GM12878 (cell line): ENCODE measurements at regions not wholly inside any gene's neighbourhood (a gene's known extent, or its start where the extent isn't known, plus 50 kb on each side); places are given as distances from the start of the nearest gene placed in this dataset.

Experiments
- ATAC-seq: fragments of 200-7000 bp; cut with Tn5 transposase; 3 replicates; pipeline ENCODE4 v1.9.1; 2020; ENCODE audit warnings: mild to moderate bottlenecking, moderate library complexity
- BruUV-seq: library from RNA; stranded (reverse); fragments of 400-500 nt; replicated peaks from 2 replicates; lab custom pipeline; 2021; lab: Mats Ljungman, UMichigan
- CTCF ChIA-PET: fragments of 300-600 bp; sonication (Branson Sonifier 250); formaldehyde crosslinking; extraction: SDS; loops from one replicate; lab custom pipeline; 2021; ENCODE audit warnings: inconsistent platforms; lab: Yijun Ruan, JAX
- POLR2A ChIA-PET: fragments of 350-600 bp; formaldehyde crosslinking; extraction: SDS; loops from one replicate; lab custom pipeline; 2021; ENCODE audit warnings: inconsistent platforms; lab: Charles Lee
- RAD21 ChIA-PET: fragments of 300-600 bp; sonication (Branson Sonifier 250); formaldehyde crosslinking; loops from one replicate; lab custom pipeline; 2023; ENCODE audit warnings: antibody characterized with exemption; ENCODE audit not compliant: unreplicated experiment; lab: Charles Lee
- SMC1A ChIA-PET: fragments of 300-600 bp; sonication (Branson Sonifier 250); formaldehyde crosslinking; loops from one replicate; lab custom pipeline; 2023; ENCODE audit not compliant: unreplicated experiment, uncharacterized antibody; lab: Charles Lee
- DNase-seq: peaks from one replicate; pipeline ENCODE4 v3.0.0-alpha.2; 2011; ENCODE audit warnings: low read depth, low spot score
- FAIRE-seq: peaks from 3 replicates; lab custom pipeline; 2011; peaks lifted over from hg19 to GRCh38; lab: Jason Lieb, UNC
- H2AFZ ChIP-seq: 2 replicates; pipeline ENCODE4 v1.6.0; 2011; ENCODE audit warnings: low read depth, low read length, control low read depth; ENCODE audit not compliant: control insufficient read depth
- H3K27ac ChIP-seq: 2 replicates; pipeline ENCODE4 v1.5.1; 2011; ENCODE audit warnings: control low read depth; ENCODE audit not compliant: control insufficient read depth, insufficient read depth
- H3K27me3 ChIP-seq, 2 experiments: replicated peaks in 1 of 2; 2 replicates each; pipeline versions ENCODE4 v1.6.0 to v1.6.1; 2011; ENCODE audit warnings: low read length in 1 of 2; ENCODE audit not compliant: control insufficient read depth in 2 of 2, insufficient read depth in 2 of 2
- H3K36me3 ChIP-seq, 2 experiments: 2 replicates each; pipeline ENCODE4 v1.5.1; 2011; ENCODE audit warnings: low read length in 1 of 2; ENCODE audit not compliant: control insufficient read depth in 2 of 2, insufficient read depth in 2 of 2
- H3K4me1 ChIP-seq: 2 replicates; pipeline ENCODE4 v1.6.1; 2011; ENCODE audit warnings: mild to moderate bottlenecking, low read length, moderate library complexity, mixed read lengths; ENCODE audit not compliant: control insufficient read depth, insufficient read depth
- H3K4me2 ChIP-seq: 2 replicates; pipeline ENCODE4 v1.6.0; 2011; ENCODE audit warnings: control low read depth; ENCODE audit not compliant: control insufficient read depth, insufficient read depth
- H3K4me3 ChIP-seq: fragments of 200-600 bp; sonication (generic); 2 replicates; pipeline ENCODE4 v1.5.1; 2016
- H3K79me2 ChIP-seq: 2 replicates; pipeline ENCODE4 v1.6.0; 2011; ENCODE audit warnings: low read length; ENCODE audit not compliant: control insufficient read depth, insufficient read depth
- H3K9ac ChIP-seq: 2 replicates; pipeline ENCODE4 v1.8.0; 2011; ENCODE audit warnings: low read length, control low read depth, mixed read lengths; ENCODE audit not compliant: control insufficient read depth, insufficient read depth
- H3K9me3 ChIP-seq: replicated peaks from 3 replicates; pipeline ENCODE4 v1.5.1; 2011; ENCODE audit warnings: mild to moderate bottlenecking, low read length; ENCODE audit not compliant: control insufficient read depth, insufficient read depth
- H4K20me1 ChIP-seq: 2 replicates; pipeline ENCODE4 v1.6.0; 2011; ENCODE audit not compliant: control insufficient read depth, insufficient read depth
- ASH2L ChIP-seq: fragments of 300-600, 200-600 bp; sonication (generic); IDR thresholded peaks from 2 replicates; pipeline ENCODE4 v1.6.1; 2017; ENCODE audit warnings: low read depth, mild to moderate bottlenecking, borderline replicate concordance
- BRCA1 ChIP-seq: IDR thresholded peaks from 2 replicates; pipeline ENCODE4 v1.6.1; 2011; ENCODE audit warnings: low read depth, low read length, improper control_type of control experiment
- CUX1 ChIP-seq: IDR thresholded peaks from 2 replicates; pipeline ENCODE4 v1.6.1; 2012; ENCODE audit warnings: improper control_type of control experiment, low read depth, low read length; ENCODE audit not compliant: insufficient replicate concordance
- ELK1 ChIP-seq: IDR thresholded peaks from 2 replicates; pipeline ENCODE4 v1.6.1; 2012; ENCODE audit warnings: low read depth, low read length, improper control_type of control experiment
- FOXK2 ChIP-seq: fragments of 450-650 bp; IDR thresholded peaks from 2 replicates; pipeline ENCODE4 v1.6.1; 2017; ENCODE audit warnings: mild to moderate bottlenecking, moderate library complexity
- MYB ChIP-seq: fragments of 150-350 bp; IDR thresholded peaks from 2 replicates; pipeline ENCODE4 v1.6.1; 2014; ENCODE audit warnings: mild to moderate bottlenecking, low read depth, low read length, borderline replicate concordance
- NR2C1 ChIP-seq: fragments of 450-650 bp; IDR thresholded peaks from 2 replicates; pipeline ENCODE4 v1.6.1; 2017; ENCODE audit warnings: antibody characterized with exemption, mild to moderate bottlenecking, moderate library complexity
- POU2F2 ChIP-seq: IDR thresholded peaks from 3 replicates; pipeline ENCODE4 v1.6.1; 2011; ENCODE audit warnings: low read depth, mild to moderate bottlenecking, low read length, borderline replicate concordance
- RAD51 ChIP-seq: fragments of 450-650 bp; IDR thresholded peaks from 2 replicates; pipeline ENCODE4 v1.6.1; 2016; ENCODE audit warnings: moderate library complexity, mild to moderate bottlenecking, inconsistent platforms
- ZBTB40 ChIP-seq: fragments of 450-650 bp; IDR thresholded peaks from 2 replicates; pipeline ENCODE4 v1.6.1; 2016; ENCODE audit warnings: mild to moderate bottlenecking, moderate library complexity, borderline replicate concordance
- WGBS: methylation state at CpG from one replicate; pipeline ENCODE4 v1.1.6; 2016; ENCODE audit warnings: low lambda C conversion rate; ENCODE audit not compliant: insufficient replicate concordance, insufficient coverage; ENCODE audit errors: missing lambda C conversion rate; 5-methylcytosine and 5-hydroxymethylcytosine counted together
- in situ Hi-C: fragments of 300-500 bp; cut with MboI; formaldehyde crosslinking; loops from 9 replicates; pipeline ENCODE4 v1.14.3; 2018; ENCODE audit warnings: mixed read lengths
- intact Hi-C: fragments of 100-400 bp; cut with micrococcal nuclease; formaldehyde crosslinking; loops from one replicate; pipeline ENCODE4 v1.14.2; 2022; ENCODE audit not compliant: unreplicated experiment

- Histone ChIP-seq H2AFZ (no peak overlapping the region), H3K9me3 (peaks cover 4% of the 10 kb centered on the region), H3K4me2 (no peak overlapping the region), H3K79me2 (no peaks in the 10 kb centered on the region), H4K20me1 (no peaks in the 10 kb centered on the region), H3K27ac (no peak overlapping the region), H3K9ac (no peak overlapping the region), H3K27me3 (no peaks in the 10 kb centered on the region), H3K36me3 (no peaks in the 10 kb centered on the region), H3K4me1 (no peaks in the 10 kb centered on the region), H3K4me3 (no peak overlapping the region)
- DNase-seq: no peak
- ChIA-PET CTCF (no interaction called here), RAD21 (no interaction called here), SMC1A (interaction anchor here (1.0 to 1.4 kb wide), 2 partner anchors 13 to 70 kb away, joined by 3 to 4 read pairs; no protein-coding TSS in a partner anchor), POLR2A (no interaction called here)
- in situ Hi-C loops: loop anchor here (25.0 kb wide), 1 partner anchor 393 kb away; no protein-coding TSS in a partner anchor
- WGBS: 36% methylated on average over 3 of the region's 3 CpGs
- intact Hi-C loops: no loop called here
- BruUV-seq: no TSS peak
- no peak for FAIRE-seq
- no peak for ATAC-seq
- no peak for TF ChIP-seq NR2C1
- TF ChIP-seq BRCA1: no peak
- TF ChIP-seq CUX1: no peak
- no peak for TF ChIP-seq MYB
- no peak for TF ChIP-seq ELK1
- TF ChIP-seq FOXK2: no peak
- TF ChIP-seq RAD51: no peak
- TF ChIP-seq ZBTB40: no peak
- no peak for TF ChIP-seq POU2F2
- TF ChIP-seq ASH2L: no peak
Observed at GRCh38 chr9:1855726-1856125, 159.4 kb upstream of the SMARCA2 start.
